Endothelial cell of umbilical vein (primary cell): ENCODE measurements at regions not wholly inside any gene's neighbourhood (a gene's known extent, or its start where the extent isn't known, plus 50 kb on each side); places are given as distances from the start of the nearest gene placed in this dataset.

Experiments used
- BruUV-seq: library from RNA; stranded (reverse); fragments of 400-500 nt; replicated peaks from 2 replicates; lab custom pipeline; 2021; lab: Mats Ljungman, UMichigan
- CTCF ChIA-PET: fragments of 300-600, 350-600 bp; sonication (Branson Sonifier 250); formaldehyde crosslinking; loops from one replicate; lab custom pipeline; 2021; ENCODE audit warnings: antibody characterized with exemption, inconsistent platforms; lab: Charles Lee
- POLR2A ChIA-PET: fragments of 300-600, 350-600 bp; sonication (Branson Sonifier 250); formaldehyde crosslinking; loops from one replicate; lab custom pipeline; 2021; ENCODE audit warnings: antibody characterized with exemption, inconsistent platforms; lab: Charles Lee
- DNase-seq: peaks from one replicate; pipeline ENCODE4 v3.0.0-alpha.2; 2011; ENCODE audit warnings: low read depth, low spot score
- FAIRE-seq: peaks from 2 replicates; lab custom pipeline; 2011; peaks lifted over from hg19 to GRCh38; lab: Jason Lieb, UNC
- H2AFZ ChIP-seq: 2 replicates; pipeline ENCODE4 v1.6.0; 2012; ENCODE audit warnings: low read depth, low read length, control low read depth, inconsistent platforms
- H3K27ac ChIP-seq: 2 replicates; pipeline ENCODE4 v1.5.1; 2011; ENCODE audit warnings: low read depth, mild to moderate bottlenecking, control low read depth, low read length, moderate library complexity; ENCODE audit not compliant: insufficient read depth
- H3K27me3 ChIP-seq, 2 experiments: 2 replicates each; pipeline versions ENCODE4 v1.6.0 to v1.6.1; 2011; ENCODE audit warnings: low read length in 2 of 2, mixed read lengths in 1 of 2; ENCODE audit not compliant: control insufficient read depth in 2 of 2, insufficient read depth in 2 of 2
- H3K36me3 ChIP-seq, 2 experiments: 2 replicates in 1 of 2; 3 replicates in 1 of 2; pipeline ENCODE4 v1.5.1; 2011; ENCODE audit warnings: low read length in 2 of 2, mild to moderate bottlenecking in 1 of 2, moderate library complexity in 1 of 2; ENCODE audit not compliant: control insufficient read depth in 2 of 2, insufficient read depth in 2 of 2; ENCODE audit errors: extremely low read depth in 1 of 2
- H3K4me1 ChIP-seq: 3 replicates; pipeline ENCODE4 v1.5.1; 2011; ENCODE audit warnings: mild to moderate bottlenecking, low read length; ENCODE audit not compliant: control insufficient read depth, insufficient read depth; ENCODE audit errors: extremely low read depth
- H3K4me2 ChIP-seq: 2 replicates; pipeline ENCODE4 v1.6.1; 2011; ENCODE audit warnings: low read length, control low read depth, mixed read lengths; ENCODE audit not compliant: insufficient read depth
- H3K4me3 ChIP-seq, 3 experiments: fragments of 200-600 bp in 1 of 3; sonication (generic), shearing (Covaris generic) in 1 of 3; replicated peaks in 1 of 3; 2 replicates each; pipeline ENCODE4 v1.5.1; 2011 to 2016; ENCODE audit warnings: control low read depth in 3 of 3, low read length in 3 of 3, mild to moderate bottlenecking in 2 of 3, inconsistent platforms in 1 of 3, low read depth in 1 of 3, moderate library complexity in 1 of 3; ENCODE audit not compliant: insufficient read depth in 1 of 3
- H3K79me2 ChIP-seq: 2 replicates; pipeline ENCODE4 v1.6.0; 2012; ENCODE audit warnings: low read length, inconsistent platforms; ENCODE audit not compliant: control insufficient read depth, insufficient read depth
- H3K9ac ChIP-seq: replicated peaks from 2 replicates; pipeline ENCODE3; 2011; ENCODE audit warnings: low read length, control low read depth; ENCODE audit not compliant: insufficient read depth; ENCODE audit errors: extremely low read depth
- H3K9me1 ChIP-seq: replicated peaks from 3 replicates; pipeline ENCODE4 v1.6.0; 2011; ENCODE audit warnings: mild to moderate bottlenecking, low read length; ENCODE audit not compliant: control insufficient read depth, insufficient read depth; ENCODE audit errors: extremely low read depth
- H3K9me3 ChIP-seq: replicated peaks from 2 replicates; pipeline ENCODE4 v1.5.1; 2012; ENCODE audit warnings: low read length, inconsistent platforms; ENCODE audit not compliant: control insufficient read depth, insufficient read depth
- H4K20me1 ChIP-seq: replicated peaks from 2 replicates; pipeline ENCODE3; 2011; ENCODE audit warnings: mild to moderate bottlenecking, low read length; ENCODE audit not compliant: control insufficient read depth, insufficient read depth; ENCODE audit errors: extremely low read depth
- EZH2 ChIP-seq: IDR thresholded peaks from 2 replicates; pipeline ENCODE4 v1.6.1; 2012; ENCODE audit warnings: borderline replicate concordance, low read depth, mild to moderate bottlenecking, moderate library complexity, low read length, inconsistent platforms; ENCODE audit not compliant: severe bottlenecking
- FOS ChIP-seq: IDR thresholded peaks from 2 replicates; pipeline ENCODE4 v1.6.1; 2011; ENCODE audit warnings: mild to moderate bottlenecking, low read length, moderate library complexity, borderline replicate concordance; ENCODE audit not compliant: insufficient read depth
- GATA2 ChIP-seq: IDR thresholded peaks from 2 replicates; pipeline ENCODE4 v1.7.0; 2011; ENCODE audit warnings: low read depth, mild to moderate bottlenecking, moderate library complexity, mixed read lengths, low read length; ENCODE audit not compliant: insufficient read length, insufficient read depth
- JUN ChIP-seq: IDR thresholded peaks from 2 replicates; pipeline ENCODE4 v1.6.1; 2011; ENCODE audit warnings: borderline replicate concordance, low read depth; ENCODE audit not compliant: insufficient read length, insufficient read depth
- POLR2A ChIP-seq: IDR thresholded peaks from 2 replicates; pipeline ENCODE4 v1.6.1; 2012; ENCODE audit warnings: low read depth, mild to moderate bottlenecking, control low read depth, low read length
- POLR2AphosphoS5 ChIP-seq: IDR thresholded peaks from 2 replicates; pipeline ENCODE4 v1.6.1; 2012; ENCODE audit warnings: low read depth, mild to moderate bottlenecking, control low read depth, low read length, moderate library complexity; ENCODE audit not compliant: insufficient read depth
- dilution Hi-C: fragments of 300-500 bp; cut with MboI; formaldehyde crosslinking; loops from one replicate; pipeline ENCODE4 v1.15.0; 2019; ENCODE audit warnings: low sequenced_read_pairs; ENCODE audit not compliant: extremely low pct_ligation_motif_present
- intact Hi-C: fragments of 100-400 bp; cut with micrococcal nuclease; formaldehyde crosslinking; loops from one replicate; pipeline ENCODE4 v1.10.0; 2022
- TF ChIP-seq, protein P1 (sequence below), 2 donors: IDR thresholded peaks; 1 replicate in 1 of 2; 2 replicates in 1 of 2; pipeline ENCODE4 v1.5.1; 2011; ENCODE audit warnings: low read length in 2 of 2, mild to moderate bottlenecking in 2 of 2, moderate library complexity in 2 of 2, control low read depth in 1 of 2, inconsistent platforms in 1 of 2, low read depth in 1 of 2; ENCODE audit not compliant: insufficient read depth in 1 of 2; ENCODE audit errors: extremely low read depth in 1 of 2
- TF ChIP-seq, protein P2 (sequence below): IDR thresholded peaks from 2 replicates; pipeline ENCODE4 v1.6.1; 2011; ENCODE audit not compliant: insufficient read depth, insufficient read length

DNA sequence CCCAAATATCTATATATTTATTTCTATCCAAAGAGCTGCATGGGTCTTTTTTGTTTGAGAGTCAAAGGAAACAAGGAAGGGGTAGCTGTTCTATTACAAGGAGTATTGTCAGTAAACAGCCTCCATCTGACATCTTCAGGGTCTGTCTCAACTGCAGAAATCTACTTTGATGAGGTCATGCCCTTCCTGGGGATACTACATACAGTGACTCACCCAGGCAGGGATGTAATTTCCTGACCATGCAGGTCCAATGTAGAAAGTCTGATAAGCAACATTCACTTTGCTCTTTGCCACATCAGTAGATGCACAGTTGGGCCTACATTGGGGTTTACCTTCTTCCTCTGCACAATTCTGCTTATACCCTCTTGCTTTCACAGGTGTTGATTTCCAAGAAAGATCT is 165.5 kb downstream of the TLR4 start:
- H3K27me3 ChIP-seq = no peaks in the 10 kb centered on the region
- no peaks in the 10 kb centered on the region for H4K20me1 ChIP-seq
- H3K9me3 ChIP-seq = no peaks in the 10 kb centered on the region
- DNase-seq = no peak
- no peak overlapping the region for H3K27ac ChIP-seq
- no peak overlapping the region for H2AFZ ChIP-seq
- H3K4me1 ChIP-seq = no peaks in the 10 kb centered on the region
- ChIA-PET CTCF (no interaction called here), POLR2A (no interaction called here)
- dilution Hi-C loops (no loop called here), intact Hi-C loops (loop anchor here (10.0 kb wide), 1 partner anchor 225 kb away; no protein-coding TSS in a partner anchor)
- H3K79me2 ChIP-seq = no peaks in the 10 kb centered on the region
- H3K4me3 ChIP-seq = no peak overlapping the region
- TF ChIP-seq POLR2A (no peak), FOS (peak; percentile 28), POLR2AphosphoS5 (no peak), EZH2 (no peak)
- TF ChIP-seq, protein P1, sequence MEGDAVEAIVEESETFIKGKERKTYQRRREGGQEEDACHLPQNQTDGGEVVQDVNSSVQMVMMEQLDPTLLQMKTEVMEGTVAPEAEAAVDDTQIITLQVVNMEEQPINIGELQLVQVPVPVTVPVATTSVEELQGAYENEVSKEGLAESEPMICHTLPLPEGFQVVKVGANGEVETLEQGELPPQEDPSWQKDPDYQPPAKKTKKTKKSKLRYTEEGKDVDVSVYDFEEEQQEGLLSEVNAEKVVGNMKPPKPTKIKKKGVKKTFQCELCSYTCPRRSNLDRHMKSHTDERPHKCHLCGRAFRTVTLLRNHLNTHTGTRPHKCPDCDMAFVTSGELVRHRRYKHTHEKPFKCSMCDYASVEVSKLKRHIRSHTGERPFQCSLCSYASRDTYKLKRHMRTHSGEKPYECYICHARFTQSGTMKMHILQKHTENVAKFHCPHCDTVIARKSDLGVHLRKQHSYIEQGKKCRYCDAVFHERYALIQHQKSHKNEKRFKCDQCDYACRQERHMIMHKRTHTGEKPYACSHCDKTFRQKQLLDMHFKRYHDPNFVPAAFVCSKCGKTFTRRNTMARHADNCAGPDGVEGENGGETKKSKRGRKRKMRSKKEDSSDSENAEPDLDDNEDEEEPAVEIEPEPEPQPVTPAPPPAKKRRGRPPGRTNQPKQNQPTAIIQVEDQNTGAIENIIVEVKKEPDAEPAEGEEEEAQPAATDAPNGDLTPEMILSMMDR (IDR thresholded peaks at IDR 0.05; ENCODE audit: extremely low read depth in 1 of 2, insufficient read depth in 1 of 2, low read depth in 1 of 2, low read length in 2 of 2) = no peak
- TF ChIP-seq, protein P2, sequence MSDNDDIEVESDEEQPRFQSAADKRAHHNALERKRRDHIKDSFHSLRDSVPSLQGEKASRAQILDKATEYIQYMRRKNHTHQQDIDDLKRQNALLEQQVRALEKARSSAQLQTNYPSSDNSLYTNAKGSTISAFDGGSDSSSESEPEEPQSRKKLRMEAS = no peak
- BruUV-seq = no TSS peak
- FAIRE-seq = no peak
- H3K9ac ChIP-seq = no peak overlapping the region
- H3K36me3 ChIP-seq = no peaks in the 10 kb centered on the region
- H3K9me1 ChIP-seq = no peaks in the 10 kb centered on the region
- H3K4me2 ChIP-seq = no peak overlapping the region

DNA sequence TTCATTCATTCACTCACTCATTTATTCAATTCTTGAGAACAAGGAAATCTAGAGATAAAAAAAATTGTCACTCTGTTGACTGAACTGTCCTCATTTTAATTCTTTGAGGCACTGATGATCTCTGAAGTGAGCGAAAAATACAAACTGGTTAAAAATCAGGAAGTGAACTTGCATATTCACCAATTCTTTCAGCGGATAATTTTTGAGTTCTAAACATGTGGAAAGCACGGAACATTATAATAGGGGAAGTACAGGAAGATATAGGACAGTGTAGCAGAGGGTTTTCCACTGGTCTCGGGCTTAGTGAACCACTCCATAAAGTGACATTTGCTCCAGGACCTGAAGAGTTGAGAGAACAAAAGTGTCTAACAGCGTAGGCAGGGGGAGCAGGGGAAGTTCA is 169.5 kb downstream of the TLR4 start:
- Histone ChIP-seq H3K9me1 (no peaks in the 10 kb centered on the region), H3K4me2 (no peak overlapping the region), H3K79me2 (no peaks in the 10 kb centered on the region), H4K20me1 (no peaks in the 10 kb centered on the region), H2AFZ (no peak overlapping the region), H3K27ac (no peak overlapping the region), H3K9me3 (no peaks in the 10 kb centered on the region), H3K9ac (no peak overlapping the region), H3K27me3 (no peaks in the 10 kb centered on the region), H3K4me3 (no peak overlapping the region), H3K4me1 (no peaks in the 10 kb centered on the region), H3K36me3 (no peaks in the 10 kb centered on the region)
- dilution Hi-C loops (no loop called here), intact Hi-C loops (loop anchor here (10.0 kb wide), 1 partner anchor 229 kb away; no protein-coding TSS in a partner anchor)
- POLR2A ChIA-PET = no interaction called here
- no peak for DNase-seq
- no peak for FAIRE-seq
- BruUV-seq = no TSS peak
- TF ChIP-seq, protein P2 = no peak
- TF ChIP-seq POLR2A (no peak), GATA2 (no peak), FOS (no peak), POLR2AphosphoS5 (no peak), JUN (no peak)
- TF ChIP-seq, protein P1 (IDR thresholded peaks at IDR 0.05; ENCODE audit: extremely low read depth in 1 of 2, insufficient read depth in 1 of 2, low read depth in 1 of 2, low read length in 2 of 2) = no peak
- CTCF ChIA-PET = no interaction called here
